Mesendoderm (in vitro differentiated cells): ENCODE measurements at regions not wholly inside any gene's neighbourhood (a gene's known extent, or its start where the extent isn't known, plus 50 kb on each side); places are given as distances from the start of the nearest gene placed in this dataset.

Experiments used
- DNase-seq: peaks from one replicate; pipeline ENCODE4 v3.0.0; 2013
- H2AK5ac ChIP-seq: 2 replicates; pipeline ENCODE4 v1.6.1; 2013; ENCODE audit warnings: low read length, inconsistent platforms
- H2BK120ac ChIP-seq: 2 replicates; pipeline ENCODE4 v1.6.1; 2013; ENCODE audit warnings: low read depth, mild to moderate bottlenecking, low read length, moderate library complexity, mixed read lengths
- H2BK15ac ChIP-seq: replicated peaks from 2 replicates; pipeline ENCODE4 v1.6.1; 2013; ENCODE audit warnings: low read depth, mild to moderate bottlenecking, moderate library complexity
- H2BK5ac ChIP-seq: 2 replicates; pipeline ENCODE4 v1.6.1; 2013; ENCODE audit warnings: low read length, inconsistent platforms
- H3K18ac ChIP-seq: 2 replicates; pipeline ENCODE4 v1.6.1; 2013; ENCODE audit warnings: mild to moderate bottlenecking, low read length, mixed read lengths
- H3K23ac ChIP-seq: one replicate; pipeline ENCODE4 v1.6.1; 2013; ENCODE audit warnings: low read length
- H3K27ac ChIP-seq: 2 replicates; pipeline ENCODE4 v1.5.1; 2013; ENCODE audit warnings: low read depth, mild to moderate bottlenecking, inconsistent platforms, low read length, moderate library complexity
- H3K27me3 ChIP-seq: 2 replicates; pipeline ENCODE4 v1.6.1; 2013; ENCODE audit warnings: low read length, control low read depth, mild to moderate bottlenecking, inconsistent platforms; ENCODE audit not compliant: insufficient read depth, poor library complexity
- H3K36me3 ChIP-seq: 2 replicates; pipeline ENCODE4 v1.6.1; 2013; ENCODE audit warnings: low read length, inconsistent platforms; ENCODE audit not compliant: control insufficient read depth, insufficient read depth
- H3K4ac ChIP-seq: one replicate; pipeline ENCODE4 v1.6.1; 2013; ENCODE audit warnings: low read depth, mild to moderate bottlenecking, low read length, moderate library complexity
- H3K4me1 ChIP-seq: 2 replicates; pipeline ENCODE4 v1.6.1; 2013; ENCODE audit warnings: low read depth, low read length, inconsistent platforms; ENCODE audit not compliant: control insufficient read depth
- H3K4me2 ChIP-seq: 2 replicates; pipeline ENCODE4 v1.6.1; 2013; ENCODE audit warnings: low read length
- H3K4me3 ChIP-seq: 2 replicates; pipeline ENCODE4 v1.5.1; 2013; ENCODE audit warnings: mild to moderate bottlenecking, low read length
- H3K56ac ChIP-seq: one replicate; pipeline ENCODE4 v1.6.1; 2013; ENCODE audit warnings: low read length
- H3K79me1 ChIP-seq: 2 replicates; pipeline ENCODE4 v1.6.1; 2013; ENCODE audit warnings: low read length, inconsistent platforms
- H3K79me2 ChIP-seq: 2 replicates; pipeline ENCODE4 v1.6.1; 2013; ENCODE audit warnings: mild to moderate bottlenecking, low read length; ENCODE audit not compliant: control insufficient read depth, insufficient read depth
- H3K9ac ChIP-seq: 2 replicates; pipeline ENCODE4 v1.6.1; 2013; ENCODE audit warnings: low read length, inconsistent platforms
- H4K5ac ChIP-seq: one replicate; pipeline ENCODE4 v1.6.1; 2013; ENCODE audit warnings: low read length
- H4K8ac ChIP-seq: one replicate; pipeline ENCODE4 v1.6.1; 2013; ENCODE audit warnings: low read depth, mild to moderate bottlenecking, control low read depth, low read length, moderate library complexity
- WGBS: extraction: QIAGEN DNeasy Blood & Tissue Kit; methylation state at CpG from one replicate; pipeline ENCODE4 v1.1.7; 2013; ENCODE audit warnings: low lambda C conversion rate, missing lambda C conversion rate; ENCODE audit not compliant: insufficient coverage; ENCODE audit errors: extremely low coverage; 5-methylcytosine and 5-hydroxymethylcytosine counted together

- Histone ChIP-seq H3K4me1 (no peaks in the 10 kb centered on the region), H3K36me3 (no peaks in the 10 kb centered on the region), H3K56ac (no peak overlapping the region), H3K23ac (no peak overlapping the region), H3K79me2 (no peaks in the 10 kb centered on the region), H3K9ac (no peak overlapping the region), H3K79me1 (no peaks in the 10 kb centered on the region), H3K4me2 (no peak overlapping the region), H3K18ac (no peak overlapping the region), H3K27me3 (no peaks in the 10 kb centered on the region), H3K27ac (no peak overlapping the region), H2BK5ac (no peak overlapping the region), H3K4me3 (no peak overlapping the region), H3K4ac (no peak overlapping the region), H4K8ac (no peak overlapping the region), H2BK15ac (no peak overlapping the region), H2AK5ac (no peak overlapping the region), H4K5ac (no peak overlapping the region), H2BK120ac (no peak overlapping the region)
- WGBS, result no CpG with 5 or more reads among the region's 1 CpG
- no peak for DNase-seq
Measured at GRCh38 chr2:37852585-37853014, 72.5 kb upstream of the RMDN2 start.

- Histone ChIP-seq H3K27ac (no peak overlapping the region), H3K36me3 (no peaks in the 10 kb centered on the region), H3K4me3 (no peak overlapping the region), H3K56ac (no peak overlapping the region), H3K79me1 (no peaks in the 10 kb centered on the region), H2BK5ac (no peak overlapping the region), H2BK120ac (no peak overlapping the region), H3K79me2 (no peaks in the 10 kb centered on the region), H3K4me2 (no peak overlapping the region), H3K9ac (no peak overlapping the region), H3K4me1 (no peaks in the 10 kb centered on the region), H3K27me3 (no peaks in the 10 kb centered on the region), H2AK5ac (no peak overlapping the region), H2BK15ac (no peak overlapping the region), H3K23ac (no peak overlapping the region), H3K18ac (no peak overlapping the region), H3K4ac (no peak overlapping the region), H4K8ac (no peak overlapping the region), H4K5ac (no peak overlapping the region)
- WGBS, result no CpG with 5 or more reads among the region's 7 CpGs
- no peak for DNase-seq
Measured at GRCh38 chr2:37854676-37855282, 70.3 kb upstream of the RMDN2 start.

- no peak for DNase-seq
- no peak overlapping the region for H3K27ac ChIP-seq
- H4K5ac ChIP-seq, result no peak overlapping the region
- no peak overlapping the region for H2AK5ac ChIP-seq
- no peak overlapping the region for H2BK120ac ChIP-seq
- no peak overlapping the region for H2BK15ac ChIP-seq
- no peak overlapping the region for H2BK5ac ChIP-seq
- H3K79me1 ChIP-seq, result no peaks in the 10 kb centered on the region
- no peaks in the 10 kb centered on the region for H3K4me1 ChIP-seq
- no peak overlapping the region for H3K56ac ChIP-seq
- H3K27me3 ChIP-seq, result no peaks in the 10 kb centered on the region
- no peak overlapping the region for H3K9ac ChIP-seq
- no CpG with 5 or more reads among the region's 13 CpGs for WGBS
- no peak overlapping the region for H3K18ac ChIP-seq
- H3K4me3 ChIP-seq, result no peak overlapping the region
- no peak overlapping the region for H4K8ac ChIP-seq
- no peaks in the 10 kb centered on the region for H3K36me3 ChIP-seq
- no peak overlapping the region for H3K4ac ChIP-seq
- no peak overlapping the region for H3K4me2 ChIP-seq
- no peak overlapping the region for H3K23ac ChIP-seq
- no peaks in the 10 kb centered on the region for H3K79me2 ChIP-seq
Measured at GRCh38 chr2:37855283-37856041, 69.6 kb upstream of the RMDN2 start.

GRCh38 chr2:37856101-37856751 is 68.9 kb upstream of the RMDN2 start:
- H2BK5ac ChIP-seq, result no peak overlapping the region
- no peak overlapping the region for H3K4ac ChIP-seq
- no peak overlapping the region for H3K23ac ChIP-seq
- no peaks in the 10 kb centered on the region for H3K27me3 ChIP-seq
- H3K27ac ChIP-seq, result no peak overlapping the region
- no peak overlapping the region for H2BK15ac ChIP-seq
- H2AK5ac ChIP-seq, result no peak overlapping the region
- no peak overlapping the region for H3K18ac ChIP-seq
- no peak for DNase-seq
- no peaks in the 10 kb centered on the region for H3K4me1 ChIP-seq
- WGBS, result no CpG with 5 or more reads among the region's 7 CpGs
- H3K79me2 ChIP-seq, result no peaks in the 10 kb centered on the region
- no peaks in the 10 kb centered on the region for H3K36me3 ChIP-seq
- no peaks in the 10 kb centered on the region for H3K79me1 ChIP-seq
- H3K9ac ChIP-seq, result no peak overlapping the region
- no peak overlapping the region for H4K8ac ChIP-seq
- H3K4me2 ChIP-seq, result no peak overlapping the region
- no peak overlapping the region for H2BK120ac ChIP-seq
- H3K4me3 ChIP-seq, result no peak overlapping the region
- H4K5ac ChIP-seq, result no peak overlapping the region
- peak overlapping the region; percentile 11 for H3K56ac ChIP-seq

- no peak overlapping the region for H3K23ac ChIP-seq
- no peaks in the 10 kb centered on the region for H3K36me3 ChIP-seq
- H2AK5ac ChIP-seq, result no peak overlapping the region
- H2BK5ac ChIP-seq, result no peak overlapping the region
- no peak overlapping the region for H3K27ac ChIP-seq
- no peaks in the 10 kb centered on the region for H3K4me1 ChIP-seq
- no peak overlapping the region for H3K4me2 ChIP-seq
- no peaks in the 10 kb centered on the region for H3K79me2 ChIP-seq
- no peak overlapping the region for H3K4ac ChIP-seq
- H3K27me3 ChIP-seq, result no peaks in the 10 kb centered on the region
- no peak overlapping the region for H2BK15ac ChIP-seq
- no peak overlapping the region for H4K5ac ChIP-seq
- H3K18ac ChIP-seq, result no peak overlapping the region
- DNase-seq, result peak; percentile 45
- WGBS, result no CpG with 5 or more reads among the region's 11 CpGs
- H3K9ac ChIP-seq, result no peak overlapping the region
- H4K8ac ChIP-seq, result no peak overlapping the region
- H3K56ac ChIP-seq, result no peak overlapping the region
- no peaks in the 10 kb centered on the region for H3K79me1 ChIP-seq
- H3K4me3 ChIP-seq, result no peak overlapping the region
- H2BK120ac ChIP-seq, result no peak overlapping the region
Measured at GRCh38 chr2:37857575-37858399, 67.3 kb upstream of the RMDN2 start.
